Caco-2 (cell line): ENCODE measurements at regions not wholly inside any gene's neighbourhood (a gene's known extent, or its start where the extent isn't known, plus 50 kb on each side); places are given as distances from the start of the nearest gene placed in this dataset.

Experiments
- BruUV-seq: library from RNA; stranded (reverse); fragments of 400-500 nt; replicated peaks from 2 replicates; lab custom pipeline; 2021; lab: Mats Ljungman, UMichigan
- CTCF ChIA-PET: fragments of 300-600 bp; sonication (Branson Sonifier 250); formaldehyde crosslinking; loops from one replicate; lab custom pipeline; 2022; ENCODE audit warnings: antibody characterized with exemption; lab: Charles Lee
- POLR2A ChIA-PET: fragments of 300-600 bp; sonication (Branson Sonifier 250); formaldehyde crosslinking; loops from one replicate; lab custom pipeline; 2022; ENCODE audit warnings: antibody characterized with exemption; lab: Charles Lee
- DNase-seq, 2 experiments: peaks; one replicate each; pipeline versions ENCODE4 v3.0.0 to v3.0.0-alpha.2; 2020 to 2022
- H3K27me3 ChIP-seq: replicated peaks from 2 replicates; pipeline ENCODE4 v1.6.0; 2011; ENCODE audit warnings: low read length; ENCODE audit not compliant: control insufficient read depth, insufficient read depth
- H3K36me3 ChIP-seq: 2 replicates; pipeline ENCODE4 v1.5.1; 2011; ENCODE audit warnings: low read length; ENCODE audit not compliant: control insufficient read depth, insufficient read depth
- H3K4me1 ChIP-seq: fragments of 250-450 bp; sonication (Bioruptor Pico); 2 replicates; pipeline ENCODE4 v1.5.1; 2020; ENCODE audit warnings: mild to moderate bottlenecking
- H3K4me3 ChIP-seq: 2 replicates; pipeline ENCODE4 v1.5.1; 2011; ENCODE audit warnings: low read depth, mild to moderate bottlenecking, control low read depth, low read length
- H3K9me3 ChIP-seq: fragments of 250-450 bp; sonication (Bioruptor Pico); 2 replicates; pipeline ENCODE4 v1.5.1; 2020; ENCODE audit warnings: mild to moderate bottlenecking, moderate library complexity
- H3K27ac Mint-ChIP-seq: one replicate; pipeline ENCODE4 v1.8.0; 2022; ENCODE audit warnings: mixed read lengths; ENCODE audit not compliant: unreplicated experiment
- H3K27me3 Mint-ChIP-seq: one replicate; pipeline ENCODE4 v1.8.0; 2022; ENCODE audit warnings: mixed read lengths; ENCODE audit not compliant: insufficient read depth, unreplicated experiment
- H3K36me3 Mint-ChIP-seq: one replicate; pipeline ENCODE4 v1.8.0; 2022; ENCODE audit warnings: mild to moderate bottlenecking, mixed read lengths; ENCODE audit not compliant: insufficient read depth, unreplicated experiment
- H3K4me1 Mint-ChIP-seq: one replicate; pipeline ENCODE4 v1.8.0; 2022; ENCODE audit warnings: low read depth, mixed read lengths; ENCODE audit not compliant: unreplicated experiment
- H3K4me3 Mint-ChIP-seq: one replicate; pipeline ENCODE4 v1.8.0; 2022; ENCODE audit warnings: mild to moderate bottlenecking, moderate library complexity, mixed read lengths; ENCODE audit not compliant: unreplicated experiment
- H3K9me3 Mint-ChIP-seq: one replicate; pipeline ENCODE4 v1.8.0; 2022; ENCODE audit warnings: mixed read lengths; ENCODE audit not compliant: unreplicated experiment
- intact Hi-C: fragments of 100-400 bp; cut with micrococcal nuclease; formaldehyde crosslinking; loops from one replicate; pipeline ENCODE4 v1.10.0; 2022; ENCODE audit not compliant: unreplicated experiment
- TF ChIP-seq, protein P1 (sequence below), 2 experiments: fragments of 200-600 bp in 1 of 2; IDR thresholded peaks; 1 replicate in 1 of 2; 2 replicates in 1 of 2; pipeline versions ENCODE4 v1.5.1 to v1.8.0; 2011 to 2022; ENCODE audit warnings: antibody characterized with exemption in 1 of 2, control low read depth in 1 of 2, inconsistent platforms in 1 of 2, low read depth in 1 of 2, low read length in 1 of 2, mild to moderate bottlenecking in 1 of 2, moderate library complexity in 1 of 2; ENCODE audit not compliant: insufficient read depth in 1 of 2, severe bottlenecking in 1 of 2, unreplicated experiment in 1 of 2

DNA sequence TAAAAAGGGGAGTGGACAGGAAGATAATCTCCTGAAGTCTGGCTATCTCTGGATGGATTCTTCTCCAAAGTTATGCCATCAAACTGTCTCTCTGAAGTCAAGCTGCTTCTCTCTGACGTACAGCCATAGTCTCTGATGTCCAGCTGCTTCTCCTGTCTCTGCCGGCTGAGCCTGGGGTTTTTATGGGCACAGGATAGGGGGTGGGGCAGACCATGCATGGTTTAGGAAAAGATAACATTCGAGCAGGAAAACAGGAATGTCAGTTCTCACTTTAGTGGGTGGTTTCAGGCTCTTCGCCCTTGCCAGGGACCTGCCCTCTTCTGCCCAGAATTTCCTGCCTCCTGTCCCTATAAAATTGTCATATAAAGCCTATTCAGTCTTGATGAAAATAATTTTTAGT, 110.9 kb upstream of the ROBO1 start:
- Mint-ChIP-seq H3K4me3 (no peak overlapping the region), H3K4me1 (no peaks in the 10 kb centered on the region), H3K9me3 (no peaks in the 10 kb centered on the region), H3K27ac (no peak overlapping the region), H3K27me3 (peaks cover 3% of the 10 kb centered on the region), H3K36me3 (no peaks in the 10 kb centered on the region)
- Histone ChIP-seq H3K9me3 (no peaks in the 10 kb centered on the region), H3K4me3 (no peak overlapping the region), H3K27me3 (no peaks in the 10 kb centered on the region), H3K36me3 (no peaks in the 10 kb centered on the region), H3K4me1 (no peaks in the 10 kb centered on the region)
- TF ChIP-seq, protein P1, sequence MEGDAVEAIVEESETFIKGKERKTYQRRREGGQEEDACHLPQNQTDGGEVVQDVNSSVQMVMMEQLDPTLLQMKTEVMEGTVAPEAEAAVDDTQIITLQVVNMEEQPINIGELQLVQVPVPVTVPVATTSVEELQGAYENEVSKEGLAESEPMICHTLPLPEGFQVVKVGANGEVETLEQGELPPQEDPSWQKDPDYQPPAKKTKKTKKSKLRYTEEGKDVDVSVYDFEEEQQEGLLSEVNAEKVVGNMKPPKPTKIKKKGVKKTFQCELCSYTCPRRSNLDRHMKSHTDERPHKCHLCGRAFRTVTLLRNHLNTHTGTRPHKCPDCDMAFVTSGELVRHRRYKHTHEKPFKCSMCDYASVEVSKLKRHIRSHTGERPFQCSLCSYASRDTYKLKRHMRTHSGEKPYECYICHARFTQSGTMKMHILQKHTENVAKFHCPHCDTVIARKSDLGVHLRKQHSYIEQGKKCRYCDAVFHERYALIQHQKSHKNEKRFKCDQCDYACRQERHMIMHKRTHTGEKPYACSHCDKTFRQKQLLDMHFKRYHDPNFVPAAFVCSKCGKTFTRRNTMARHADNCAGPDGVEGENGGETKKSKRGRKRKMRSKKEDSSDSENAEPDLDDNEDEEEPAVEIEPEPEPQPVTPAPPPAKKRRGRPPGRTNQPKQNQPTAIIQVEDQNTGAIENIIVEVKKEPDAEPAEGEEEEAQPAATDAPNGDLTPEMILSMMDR (IDR thresholded peaks at IDR 0.05; ENCODE audit: insufficient read depth in 1 of 2, low read depth in 1 of 2, low read length in 1 of 2, severe bottlenecking in 1 of 2, unreplicated experiment in 1 of 2) = no peak
- ChIA-PET CTCF (no interaction called here), POLR2A (no interaction called here)
- intact Hi-C loops = no loop called here
- DNase-seq = no peak
- no TSS peak for BruUV-seq

DNA sequence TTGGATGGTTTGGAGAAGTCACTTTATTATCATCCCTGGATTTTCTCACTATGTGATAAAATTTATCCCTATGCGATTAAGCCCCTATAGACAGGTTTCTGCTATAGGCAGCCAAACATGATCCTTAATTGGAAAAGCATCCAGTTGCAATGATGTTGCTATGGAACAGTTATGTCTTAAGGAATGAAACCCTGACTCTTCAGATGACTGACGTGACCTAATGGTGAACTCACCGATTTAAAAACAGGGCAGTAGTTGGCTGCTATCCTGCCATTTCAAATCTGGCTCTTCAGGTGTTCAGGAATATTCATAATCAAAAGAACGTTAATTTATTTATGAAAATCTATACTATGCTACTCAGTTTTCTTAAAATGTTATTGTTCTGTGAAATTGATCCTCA, 106.8 kb upstream of the ROBO1 start:
- no peak overlapping the region for H3K4me3 Mint-ChIP-seq
- H3K36me3 ChIP-seq = no peaks in the 10 kb centered on the region
- no peaks in the 10 kb centered on the region for H3K27me3 ChIP-seq
- no peak overlapping the region for H3K27ac Mint-ChIP-seq
- no peaks in the 10 kb centered on the region for H3K9me3 ChIP-seq
- no peaks in the 10 kb centered on the region for H3K9me3 Mint-ChIP-seq
- POLR2A ChIA-PET = no interaction called here
- no peaks in the 10 kb centered on the region for H3K27me3 Mint-ChIP-seq
- no peaks in the 10 kb centered on the region for H3K4me1 ChIP-seq
- no peaks in the 10 kb centered on the region for H3K36me3 Mint-ChIP-seq
- no peak overlapping the region for H3K4me3 ChIP-seq
- no peaks in the 10 kb centered on the region for H3K4me1 Mint-ChIP-seq
- DNase-seq = no peak
- CTCF ChIA-PET = no interaction called here
- no TSS peak for BruUV-seq
- TF ChIP-seq, protein P1 (IDR thresholded peaks at IDR 0.05; ENCODE audit: insufficient read depth in 1 of 2, low read depth in 1 of 2, low read length in 1 of 2, severe bottlenecking in 1 of 2, unreplicated experiment in 1 of 2) = no peak
- intact Hi-C loops = no loop called here

DNA sequence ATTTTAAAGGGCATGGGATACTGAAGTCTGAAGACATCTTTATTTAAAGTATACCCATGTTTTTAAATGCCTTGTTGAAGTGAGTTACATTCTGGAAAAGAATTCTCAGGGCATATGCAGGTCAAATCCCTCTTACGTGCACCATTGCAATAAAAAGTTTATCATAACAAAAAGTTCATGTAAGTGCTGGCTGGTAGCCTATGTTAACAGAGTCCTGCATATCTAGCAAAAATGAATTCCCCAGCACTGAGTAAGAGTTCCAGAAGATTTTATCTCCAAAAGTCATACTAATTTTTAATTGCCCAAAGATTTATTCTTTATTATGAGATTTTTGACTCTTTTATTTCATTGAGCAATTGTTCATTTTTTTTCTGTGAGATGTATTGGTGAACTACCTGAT, 104.7 kb upstream of the ROBO1 start:
- ChIA-PET CTCF (no interaction called here), POLR2A (no interaction called here)
- no TSS peak for BruUV-seq
- no peak overlapping the region for H3K4me3 ChIP-seq
- no peak for DNase-seq
- Mint-ChIP-seq H3K36me3 (no peaks in the 10 kb centered on the region), H3K4me1 (no peaks in the 10 kb centered on the region), H3K4me3 (no peak overlapping the region), H3K27ac (no peak overlapping the region), H3K27me3 (peaks cover 3% of the 10 kb centered on the region), H3K9me3 (no peaks in the 10 kb centered on the region)
- no peaks in the 10 kb centered on the region for H3K4me1 ChIP-seq
- no peaks in the 10 kb centered on the region for H3K36me3 ChIP-seq
- intact Hi-C loops = no loop called here
- H3K9me3 ChIP-seq = no peaks in the 10 kb centered on the region
- TF ChIP-seq, protein P1 (IDR thresholded peaks at IDR 0.05; ENCODE audit: insufficient read depth in 1 of 2, low read depth in 1 of 2, low read length in 1 of 2, severe bottlenecking in 1 of 2, unreplicated experiment in 1 of 2) = no peak
- no peaks in the 10 kb centered on the region for H3K27me3 ChIP-seq
